HepG2 (cell line): ENCODE measurements at regions not wholly inside any gene's neighbourhood (a gene's known extent, or its start where the extent isn't known, plus 50 kb on each side); places are given as distances from the start of the nearest gene placed in this dataset.

Experiments
- FOXO4 ChIP-seq: sonication (generic); formaldehyde crosslinking; conservative IDR thresholded peaks from 2 replicates; pipeline ENCODE4 v1.8.1; 2023; ENCODE audit warnings: missing genetic modification reagents
- GPBP1L1 ChIP-seq: sonication (generic); formaldehyde crosslinking; IDR thresholded peaks from 2 replicates; pipeline ENCODE4 v1.5.0; 2020; ENCODE audit warnings: mild to moderate bottlenecking, missing genetic modification reagents
- HMG20B ChIP-seq: conservative IDR thresholded peaks from 2 replicates; pipeline ENCODE4 v1.6.1; 2016; ENCODE audit warnings: missing genetic modification reagents, missing compliant biosample characterization
- KLF11 ChIP-seq: IDR thresholded peaks from 2 replicates; pipeline ENCODE4 v1.6.1; 2016; ENCODE audit warnings: missing compliant biosample characterization
- POLR2AphosphoS5 ChIP-seq: IDR thresholded peaks from 2 replicates; pipeline ENCODE4 v1.6.1; 2012; ENCODE audit warnings: low read depth, low read length
- SMARCC2 ChIP-seq: fragments of 450-650 bp; IDR thresholded peaks from 2 replicates; pipeline ENCODE4 v1.6.1; 2017; ENCODE audit warnings: antibody characterized with exemption, mild to moderate bottlenecking
- SMC3 ChIP-seq: IDR thresholded peaks from 2 replicates; pipeline ENCODE4 v1.6.1; 2011; ENCODE audit warnings: low read length, improper control_type of control experiment
- SUZ12 ChIP-seq: fragments of 150-350 bp; IDR thresholded peaks from 2 replicates; pipeline ENCODE4 v1.6.1; 2014; ENCODE audit warnings: low read depth, low read length
- TCF12 ChIP-seq, 2 experiments: fragments of 450-650 bp in 1 of 2; sonication (generic) in 1 of 2; formaldehyde crosslinking in 1 of 2; IDR thresholded peaks; 2 replicates each; pipeline versions ENCODE4 v1.6.1 to v1.8.0; 2017 to 2022; ENCODE audit warnings: antibody characterized with exemption in 1 of 2, mild to moderate bottlenecking in 1 of 2, missing genetic modification reagents in 1 of 2, moderate library complexity in 1 of 2
- ZNF318 ChIP-seq: sonication (generic); formaldehyde crosslinking; IDR thresholded peaks from 2 replicates; pipeline ENCODE4 v1.4.0; 2020; ENCODE audit warnings: mild to moderate bottlenecking, missing genetic modification reagents
- ZNF367 ChIP-seq: sonication (generic); formaldehyde crosslinking; IDR thresholded peaks from 2 replicates; pipeline ENCODE4 v1.4.0; 2020; ENCODE audit warnings: missing genetic modification reagents, borderline replicate concordance
- ZNF660 ChIP-seq: sonication (generic); formaldehyde crosslinking; IDR thresholded peaks from 2 replicates; pipeline ENCODE4 v1.5.1; 2020; ENCODE audit warnings: mild to moderate bottlenecking, low read depth, missing genetic modification reagents, borderline replicate concordance

- no peak for TF ChIP-seq KLF11 (CRISPR knock-in tag)
- TF ChIP-seq TCF12 (IDR thresholded peaks at IDR 0.05) = no peak
- no peak for TF ChIP-seq TCF12 (CRISPR knock-in tag; IDR thresholded peaks at IDR 0.05)
- TF ChIP-seq FOXO4 (CRISPR knock-in tag) = no peak
- no peak for TF ChIP-seq POLR2AphosphoS5
- TF ChIP-seq SMARCC2 = no peak
- no peak for TF ChIP-seq ZNF660
- TF ChIP-seq GPBP1L1 (CRISPR knock-in tag) = no peak
- no peak for TF ChIP-seq ZNF318 (CRISPR knock-in tag)
- no peak for TF ChIP-seq SUZ12
- TF ChIP-seq HMG20B (CRISPR knock-in tag) = no peak
- no peak for TF ChIP-seq ZNF367 (CRISPR knock-in tag)
- no peak for TF ChIP-seq SMC3
Observed at GRCh38 chr4:11028334-11028733, 343.8 kb upstream of the CLNK start.
